GM19372 (cell line): ENCODE measurements at regions not wholly inside any gene's neighbourhood (a gene's known extent, or its start where the extent isn't known, plus 50 kb on each side); places are given as distances from the start of the nearest gene placed in this dataset.

Source experiments
- ATAC-seq: cut with Tn5 transposase; IDR thresholded peaks from one replicate; pipeline ENCODE4 v1.9.1; 2021; ENCODE audit warnings: mild to moderate bottlenecking, low read depth, moderate library complexity; ENCODE audit not compliant: unreplicated experiment

DNA sequence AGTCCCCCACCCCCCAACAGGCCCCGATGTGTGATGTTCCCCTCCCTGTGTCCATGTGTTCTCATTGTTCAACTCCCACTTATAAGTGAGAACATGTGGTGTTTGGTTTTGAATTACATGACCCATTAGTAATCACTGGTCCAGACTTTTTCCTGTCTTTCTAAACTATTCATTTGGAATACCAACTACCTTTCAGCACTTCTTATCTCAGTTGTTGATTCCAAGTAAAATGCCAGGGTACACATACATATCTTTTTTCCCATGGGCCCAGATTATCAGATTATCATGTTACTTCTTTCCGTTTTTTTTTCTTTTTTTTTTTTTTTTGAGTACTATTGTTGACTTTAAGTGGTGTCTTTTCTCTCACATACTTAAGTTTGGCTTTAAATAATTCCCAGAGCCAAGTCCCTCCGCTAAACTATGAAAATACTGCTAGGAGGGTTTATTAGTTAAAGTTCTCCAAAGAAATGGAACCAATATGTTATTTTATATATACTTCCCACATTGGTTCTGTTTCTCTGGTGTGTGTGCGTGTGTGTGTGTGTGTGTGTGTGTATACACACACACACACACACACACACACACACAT, 389.3 kb downstream of the IRS1 start:
- no peak for ATAC-seq

DNA sequence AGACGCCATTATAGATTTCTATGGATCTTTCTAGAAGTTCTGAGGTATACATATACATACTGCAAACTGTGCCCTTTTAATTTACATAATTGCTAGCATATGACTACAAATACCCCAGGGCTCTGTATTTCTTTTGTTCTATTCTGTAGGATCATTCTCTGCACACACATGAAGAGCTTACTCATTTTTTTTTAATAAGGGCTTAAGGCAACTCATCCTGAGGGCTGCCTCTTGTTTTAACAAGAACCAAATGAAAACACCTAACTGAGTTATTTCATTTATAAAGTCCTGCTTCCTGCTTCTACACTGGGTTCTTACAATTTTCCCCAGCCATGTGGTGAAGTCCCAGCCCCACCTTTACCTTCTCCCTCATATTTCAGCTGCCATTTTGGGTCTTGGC, 390.5 kb downstream of the IRS1 start:
- ATAC-seq: no peak

GRCh38 chr2:226408141-226408540, 391.5 kb downstream of the IRS1 start:
- ATAC-seq: no peak

GRCh38 chr2:226407135-226407534, 392.5 kb downstream of the IRS1 start:
- ATAC-seq: no peak

- no peak for ATAC-seq
These were observed 394.2 kb downstream of the IRS1 start for GRCh38 chr2:226405465-226405864.

GRCh38 chr2:226403369-226403768, 396.3 kb downstream of the IRS1 start:
- ATAC-seq: no peak

DNA sequence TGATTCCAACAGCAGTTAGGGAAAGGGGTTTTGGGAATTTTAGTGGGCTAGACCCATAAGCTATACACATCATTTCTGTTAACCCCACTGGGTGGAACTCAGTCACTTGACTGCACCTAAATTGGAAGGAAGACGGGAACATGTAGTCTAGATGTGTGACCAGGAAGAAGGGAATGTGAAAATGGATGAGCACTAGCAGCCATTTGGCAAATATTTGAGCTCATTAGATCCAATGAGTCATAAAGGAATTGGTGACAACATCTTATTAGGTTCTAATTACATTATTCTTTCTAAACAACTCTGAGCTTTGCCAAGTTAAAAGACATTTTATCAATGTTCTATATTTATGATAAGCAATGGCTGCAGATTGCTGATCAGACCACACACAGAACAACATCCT, 400.6 kb downstream of the IRS1 start:
- ATAC-seq: no peak

DNA sequence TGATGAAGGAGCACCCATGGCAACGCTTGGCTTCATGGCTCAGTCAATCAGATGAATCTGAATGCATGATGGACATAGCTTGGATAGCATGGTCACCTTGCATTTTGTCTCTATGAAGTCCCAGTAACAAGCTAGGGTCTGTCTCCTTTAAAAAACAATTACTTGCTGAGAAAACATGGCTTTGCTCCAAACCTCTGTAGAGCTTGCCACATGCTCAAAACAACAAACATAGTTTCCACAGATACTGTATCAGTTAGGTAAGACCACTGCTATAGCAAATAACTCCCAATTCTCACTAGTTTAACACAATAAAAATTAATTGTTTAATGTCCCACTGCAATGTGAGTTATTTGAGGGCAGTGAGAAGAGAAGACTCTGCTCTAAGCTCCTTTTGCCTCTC, 401.0 kb downstream of the IRS1 start:
- ATAC-seq: no peak

- no peak for ATAC-seq
These were observed 403.1 kb downstream of the IRS1 start for GRCh38 chr2:226396541-226396940.

GRCh38 chr2:226387499-226387942, 412.1 kb downstream of the IRS1 start:
- no peak for ATAC-seq

GRCh38 chr2:226383461-226383860, 416.2 kb downstream of the IRS1 start:
- no peak for ATAC-seq

- no peak for ATAC-seq
These were observed 418.9 kb downstream of the IRS1 start for GRCh38 chr2:226380679-226381078.

DNA sequence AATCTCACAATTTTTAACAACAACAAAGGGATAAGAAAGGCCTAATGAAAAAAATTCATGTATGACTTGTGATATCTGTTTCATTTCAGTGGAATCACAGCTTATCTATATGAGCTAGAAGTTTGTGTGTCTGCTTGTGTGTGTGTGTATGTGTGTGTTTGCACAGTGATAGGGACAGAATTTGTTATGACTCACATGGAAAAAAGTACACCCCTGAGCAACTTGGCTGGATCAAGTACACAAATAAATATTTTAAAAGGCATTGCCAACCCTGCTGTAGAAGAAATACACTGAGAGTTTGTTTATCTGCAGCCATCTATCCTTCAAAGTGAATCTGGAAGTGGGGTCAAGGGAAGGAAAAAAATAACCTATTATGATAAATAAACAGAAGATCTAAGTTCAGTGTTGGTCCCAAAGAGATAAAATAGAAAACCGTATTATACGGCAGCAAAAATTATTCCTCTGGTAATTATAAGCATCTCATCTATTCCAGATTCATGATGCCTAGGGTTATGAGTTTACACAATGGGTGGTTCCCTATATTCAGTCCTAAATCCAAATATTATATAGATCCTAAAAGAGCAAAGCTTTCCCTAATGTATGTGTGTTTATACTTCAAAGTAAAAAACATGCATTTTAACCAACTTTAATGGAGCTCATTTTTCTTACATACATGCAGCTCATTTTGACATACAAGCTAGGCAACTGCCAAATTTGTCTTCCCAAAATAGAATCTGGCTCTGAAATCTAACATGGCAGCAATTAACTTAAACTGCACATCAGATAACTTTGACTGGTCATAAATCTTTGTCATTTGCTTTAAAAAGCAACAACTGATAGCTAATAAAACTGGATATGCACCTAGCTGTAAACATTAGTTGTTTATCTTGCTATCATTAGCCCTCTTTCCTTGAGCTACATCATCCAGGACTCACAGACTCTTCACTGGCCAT, 420.6 kb downstream of the IRS1 start:
- ATAC-seq: no peak

- no peak for ATAC-seq
These were observed 423.0 kb downstream of the IRS1 start for GRCh38 chr2:226376516-226377180.

- no peak for ATAC-seq
These were observed 432.7 kb downstream of the IRS1 start for GRCh38 chr2:226366920-226367319.

- ATAC-seq: no peak
These were observed 435.4 kb downstream of the IRS1 start for GRCh38 chr2:226364217-226364616.

GRCh38 chr2:226362980-226363379, 436.6 kb downstream of the IRS1 start:
- no peak for ATAC-seq

DNA sequence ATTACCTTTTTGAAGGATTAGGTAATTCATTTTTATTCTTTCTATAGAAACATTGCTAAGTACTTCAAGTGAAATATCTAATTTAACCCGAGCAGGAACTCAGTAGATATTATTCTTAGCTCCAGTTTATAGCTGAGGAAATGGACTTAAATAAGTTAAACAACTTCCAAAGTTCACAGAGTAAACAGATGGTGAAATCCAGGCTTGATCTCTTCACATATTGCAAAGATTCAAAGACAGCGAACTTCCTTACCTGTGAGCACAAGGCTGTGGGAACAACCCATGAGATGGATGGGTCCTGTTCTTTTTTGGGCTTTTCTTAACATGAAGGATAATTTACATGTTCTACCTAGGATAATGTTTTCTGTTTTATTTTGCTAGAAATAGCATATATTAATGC, 439.0 kb downstream of the IRS1 start:
- ATAC-seq: no peak

GRCh38 chr2:226358688-226359087, 440.9 kb downstream of the IRS1 start:
- ATAC-seq: no peak

DNA sequence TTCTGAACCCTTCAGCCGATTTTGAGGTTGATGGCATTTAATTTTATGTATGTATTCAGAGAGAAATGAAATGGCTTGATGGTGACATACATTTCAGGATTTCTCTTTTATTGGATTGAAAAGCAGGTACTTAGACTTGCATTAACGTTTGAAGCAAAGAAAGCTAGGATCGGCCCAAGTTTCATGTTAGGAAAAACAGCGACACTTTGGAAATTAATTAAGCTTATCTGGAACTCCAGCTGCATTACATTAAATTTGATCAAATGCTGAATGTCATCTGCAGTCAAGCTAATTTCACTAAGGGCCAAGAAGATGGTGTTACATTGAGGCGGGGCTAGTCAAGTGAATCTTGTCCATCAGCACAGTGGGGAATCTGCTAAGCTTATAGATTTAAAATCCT, 441.8 kb downstream of the IRS1 start:
- no peak for ATAC-seq

DNA sequence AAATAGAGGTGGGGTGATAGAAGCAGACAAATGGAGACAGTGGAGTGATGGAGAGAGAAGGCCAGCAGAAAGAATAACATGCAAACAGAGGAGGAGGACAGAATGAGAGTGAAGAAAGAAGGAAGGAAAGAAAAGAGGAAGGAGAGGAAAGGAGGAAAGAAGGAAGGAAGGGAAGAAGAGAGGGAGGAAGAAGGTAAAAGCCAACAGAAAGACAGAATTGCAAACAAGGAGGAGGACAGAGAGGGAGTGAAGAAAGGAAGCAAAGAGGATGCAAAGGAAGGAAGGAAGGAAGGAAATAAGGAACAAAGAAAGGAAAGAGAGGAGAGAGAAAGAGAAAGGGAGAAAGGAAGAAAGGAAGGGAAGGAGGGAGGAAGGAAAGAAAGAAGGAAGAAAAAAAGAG, 444.0 kb downstream of the IRS1 start:
- no peak for ATAC-seq
